DOHH2 (cell line): ENCODE measurements at regions not wholly inside any gene's neighbourhood (a gene's known extent, or its start where the extent isn't known, plus 50 kb on each side); places are given as distances from the start of the nearest gene placed in this dataset.

Experiments used
- EZH2phosphoT487 ChIP-seq: fragments of 200-600 bp; sonication (generic); IDR thresholded peaks from 2 replicates; pipeline ENCODE4 v1.6.1; 2017; ENCODE audit warnings: borderline replicate concordance, mild to moderate bottlenecking, antibody characterized with exemption, low read length, moderate library complexity, mixed read lengths
- TF ChIP-seq, protein P1 (sequence below): fragments of 200-600 bp; sonication (generic); IDR thresholded peaks from one replicate; pipeline ENCODE4 v1.5.1; 2014; ENCODE audit warnings: antibody characterized with exemption, mild to moderate bottlenecking, low read depth, low read length; ENCODE audit not compliant: poor library complexity, severe bottlenecking

DNA sequence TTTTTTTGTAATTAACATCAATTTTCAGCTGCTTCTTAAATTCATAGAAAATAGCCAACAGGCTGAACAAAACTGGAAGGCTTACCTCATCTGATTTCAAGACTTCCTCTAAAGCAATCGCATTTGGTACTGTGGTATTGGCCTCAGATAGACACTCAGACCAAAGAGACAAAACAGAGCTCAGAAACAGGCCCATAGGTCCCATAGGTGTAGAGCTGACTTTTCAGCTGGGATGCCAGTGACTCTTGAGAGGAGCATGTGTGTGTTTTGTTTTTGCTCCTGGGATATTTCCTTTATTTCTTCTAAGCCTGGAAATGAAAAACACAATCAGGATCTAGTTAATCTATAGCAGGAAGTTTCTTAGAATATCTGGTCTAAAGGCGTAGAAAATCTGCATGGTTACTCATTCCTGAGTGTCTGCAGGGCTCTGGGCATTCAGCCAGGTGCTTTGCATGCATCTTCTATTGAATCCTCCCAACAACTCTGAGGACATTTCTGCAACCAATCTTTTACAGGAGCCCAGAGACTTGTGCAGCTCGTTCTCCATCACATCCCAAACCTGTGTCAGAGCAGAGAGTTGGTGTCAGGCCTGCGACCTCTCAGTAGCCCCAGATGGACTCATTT is 190.8 kb downstream of the RTP5 start:
- TF ChIP-seq, protein P1, sequence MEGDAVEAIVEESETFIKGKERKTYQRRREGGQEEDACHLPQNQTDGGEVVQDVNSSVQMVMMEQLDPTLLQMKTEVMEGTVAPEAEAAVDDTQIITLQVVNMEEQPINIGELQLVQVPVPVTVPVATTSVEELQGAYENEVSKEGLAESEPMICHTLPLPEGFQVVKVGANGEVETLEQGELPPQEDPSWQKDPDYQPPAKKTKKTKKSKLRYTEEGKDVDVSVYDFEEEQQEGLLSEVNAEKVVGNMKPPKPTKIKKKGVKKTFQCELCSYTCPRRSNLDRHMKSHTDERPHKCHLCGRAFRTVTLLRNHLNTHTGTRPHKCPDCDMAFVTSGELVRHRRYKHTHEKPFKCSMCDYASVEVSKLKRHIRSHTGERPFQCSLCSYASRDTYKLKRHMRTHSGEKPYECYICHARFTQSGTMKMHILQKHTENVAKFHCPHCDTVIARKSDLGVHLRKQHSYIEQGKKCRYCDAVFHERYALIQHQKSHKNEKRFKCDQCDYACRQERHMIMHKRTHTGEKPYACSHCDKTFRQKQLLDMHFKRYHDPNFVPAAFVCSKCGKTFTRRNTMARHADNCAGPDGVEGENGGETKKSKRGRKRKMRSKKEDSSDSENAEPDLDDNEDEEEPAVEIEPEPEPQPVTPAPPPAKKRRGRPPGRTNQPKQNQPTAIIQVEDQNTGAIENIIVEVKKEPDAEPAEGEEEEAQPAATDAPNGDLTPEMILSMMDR, result no peak
- TF ChIP-seq EZH2phosphoT487, result no peak
